Left kidney (tissue), 1 donor: ENCODE measurements at regions not wholly inside any gene's neighbourhood (a gene's known extent, or its start where the extent isn't known, plus 50 kb on each side); places are given as distances from the start of the nearest gene placed in this dataset.

Source experiments
- DNase-seq: peaks from one replicate; pipeline ENCODE4 v3.0.0-alpha.2; 2013

- no peak for DNase-seq
These were observed 342.5 kb upstream of the TGFBR2 start for GRCh38 chr3:30263925-30264313.

GRCh38 chr3:30266524-30266923, 339.9 kb upstream of the TGFBR2 start:
- DNase-seq, result no peak

- no peak for DNase-seq
These were observed 338.1 kb upstream of the TGFBR2 start for GRCh38 chr3:30268288-30268687.

GRCh38 chr3:30269751-30270445, 336.5 kb upstream of the TGFBR2 start:
- DNase-seq, result no peak

- no peak for DNase-seq
These were observed 334.6 kb upstream of the TGFBR2 start for GRCh38 chr3:30271781-30272180.

GRCh38 chr3:30273304-30274072, 332.9 kb upstream of the TGFBR2 start:
- no peak for DNase-seq

GRCh38 chr3:30277494-30277893, 328.9 kb upstream of the TGFBR2 start:
- no peak for DNase-seq

GRCh38 chr3:30281526-30281925, 324.9 kb upstream of the TGFBR2 start:
- no peak for DNase-seq

GRCh38 chr3:30282154-30282696, 324.2 kb upstream of the TGFBR2 start:
- no peak for DNase-seq

GRCh38 chr3:30285188-30286006, 321.0 kb upstream of the TGFBR2 start:
- no peak for DNase-seq

GRCh38 chr3:30286007-30286669, 320.3 kb upstream of the TGFBR2 start:
- DNase-seq, result peak; percentile 12

- DNase-seq, result no peak
These were observed 319.6 kb upstream of the TGFBR2 start for GRCh38 chr3:30286811-30287210.

GRCh38 chr3:30288830-30289229, 317.6 kb upstream of the TGFBR2 start:
- DNase-seq, result no peak

- DNase-seq, result no peak
These were observed 317.1 kb upstream of the TGFBR2 start for GRCh38 chr3:30289324-30289723.

GRCh38 chr3:30289766-30290165, 316.6 kb upstream of the TGFBR2 start:
- no peak for DNase-seq

- DNase-seq, result no peak
These were observed 315.9 kb upstream of the TGFBR2 start for GRCh38 chr3:30290479-30290878.

- DNase-seq, result no peak
These were observed 314.1 kb upstream of the TGFBR2 start for GRCh38 chr3:30292192-30292893.

- no peak for DNase-seq
These were observed 312.7 kb upstream of the TGFBR2 start for GRCh38 chr3:30293621-30294240.

GRCh38 chr3:30294241-30294667, 312.1 kb upstream of the TGFBR2 start:
- no peak for DNase-seq

GRCh38 chr3:30297112-30297511, 309.3 kb upstream of the TGFBR2 start:
- no peak for DNase-seq
